ENCODE measurements at regions not wholly inside any gene's neighbourhood (a gene's known extent, or its start where the extent isn't known, plus 50 kb on each side); places are given as distances from the start of the nearest gene placed in this dataset.
"Not testable (repeated sequence)": the region's sequence is repeated elsewhere in the genome, so short reads cannot be mapped to it uniquely, and the experiment has no call there.

GRCh38 chr1:227415115-227415790, 97.0 kb upstream of the CDC42BPA start:
- no peak for DNase-seq

- DNase-seq = no peak
These were observed 92.8 kb upstream of the CDC42BPA start for GRCh38 chr1:227411066-227411465.

- DNase-seq = not testable (repeated sequence)
These were observed 88.0 kb upstream of the CDC42BPA start for GRCh38 chr1:227406332-227406731.

GRCh38 chr1:227403535-227403934, 85.2 kb upstream of the CDC42BPA start:
- no peak for DNase-seq

GRCh38 chr1:227401562-227402342, 83.5 kb upstream of the CDC42BPA start:
- no peak for DNase-seq

- DNase-seq = no peak
These were observed 80.9 kb upstream of the CDC42BPA start for GRCh38 chr1:227399152-227399730.

GRCh38 chr1:227397354-227397978, 79.2 kb upstream of the CDC42BPA start:
- no peak for DNase-seq

- no peak for DNase-seq
These were observed 78.5 kb upstream of the CDC42BPA start for GRCh38 chr1:227396539-227397353.

GRCh38 chr1:227395426-227396028, 77.2 kb upstream of the CDC42BPA start:
- no peak for DNase-seq

GRCh38 chr1:227392984-227393764, 74.9 kb upstream of the CDC42BPA start:
- no peak for DNase-seq

GRCh38 chr1:227391879-227392278, 73.6 kb upstream of the CDC42BPA start:
- DNase-seq = no peak

- no peak for DNase-seq
These were observed 72.9 kb upstream of the CDC42BPA start for GRCh38 chr1:227391211-227391610.

GRCh38 chr1:227390525-227390924, 72.2 kb upstream of the CDC42BPA start:
- no peak for DNase-seq

GRCh38 chr1:227388214-227389168, 70.2 kb upstream of the CDC42BPA start:
- DNase-seq = no peak

- DNase-seq = no peak
These were observed 61.2 kb upstream of the CDC42BPA start for GRCh38 chr1:227379555-227379892.

- no peak for DNase-seq
These were observed 60.7 kb upstream of the CDC42BPA start for GRCh38 chr1:227378871-227379554.

GRCh38 chr1:227378181-227378580, 59.9 kb upstream of the CDC42BPA start:
- DNase-seq = no peak

- DNase-seq = no peak
These were observed 56.6 kb upstream of the CDC42BPA start for GRCh38 chr1:227374846-227375245.

- no peak for DNase-seq
These were observed 54.4 kb upstream of the CDC42BPA start for GRCh38 chr1:227372726-227373130.
